ENCODE measurements at regions not wholly inside any gene's neighbourhood (a gene's known extent, or its start where the extent isn't known, plus 50 kb on each side); places are given as distances from the start of the nearest gene placed in this dataset.

DNA sequence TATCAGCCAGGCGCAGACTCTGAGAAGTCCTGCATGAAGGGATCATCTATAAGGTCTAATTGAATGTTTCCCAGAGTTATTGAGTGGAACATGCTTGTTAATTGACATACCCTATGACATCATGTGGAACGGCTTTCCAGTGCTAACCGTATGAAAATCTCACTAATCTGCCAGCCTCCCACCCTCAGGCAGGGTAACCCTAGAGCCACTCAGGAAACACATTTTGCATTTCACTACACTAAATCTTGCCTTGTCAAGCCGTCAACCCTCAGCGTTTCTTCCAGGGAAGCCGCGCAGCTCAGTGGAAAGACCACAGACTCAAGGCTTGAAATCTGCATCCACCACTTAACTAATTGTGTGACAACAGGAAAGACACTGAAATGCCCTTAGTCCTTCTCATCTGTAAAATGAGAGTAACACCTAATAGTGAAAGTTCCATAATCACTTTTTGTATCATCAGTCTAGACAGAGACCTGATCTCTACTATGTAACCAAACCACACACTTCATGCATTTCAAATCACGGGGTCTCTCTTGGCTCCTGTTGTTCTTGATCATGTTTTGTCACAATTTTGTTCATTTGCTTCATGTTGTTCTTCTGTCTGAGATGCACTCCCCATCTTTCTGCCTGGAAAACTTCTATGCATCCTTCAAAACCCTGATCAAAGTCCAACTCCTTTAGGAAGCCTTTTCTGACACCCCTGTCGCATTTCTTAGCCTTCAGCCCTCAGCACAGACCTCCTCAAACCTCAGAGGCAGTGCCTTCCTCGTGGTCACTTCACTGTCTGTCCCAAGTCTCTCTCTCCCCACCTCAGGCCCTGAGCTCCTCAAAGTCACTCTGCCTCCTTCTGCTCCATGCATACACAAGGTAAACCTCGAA lies 246.5 kb downstream of the TOMM20 start:
- Mint-ChIP-seq H3K9me3 (no peaks in the 10 kb centered on the region), H3K27ac (peak overlapping the region; percentile 92), H3K36me3 (ENCODE audit: low read depth) (no peaks in the 10 kb centered on the region), H3K4me1 (peaks cover 85% of the 10 kb centered on the region), H3K27me3 (ENCODE audit: low read depth, poor library complexity) (no peaks in the 10 kb centered on the region), H3K4me3 (peak overlapping the region; percentile 28)
- TF ChIP-seq, protein P1, sequence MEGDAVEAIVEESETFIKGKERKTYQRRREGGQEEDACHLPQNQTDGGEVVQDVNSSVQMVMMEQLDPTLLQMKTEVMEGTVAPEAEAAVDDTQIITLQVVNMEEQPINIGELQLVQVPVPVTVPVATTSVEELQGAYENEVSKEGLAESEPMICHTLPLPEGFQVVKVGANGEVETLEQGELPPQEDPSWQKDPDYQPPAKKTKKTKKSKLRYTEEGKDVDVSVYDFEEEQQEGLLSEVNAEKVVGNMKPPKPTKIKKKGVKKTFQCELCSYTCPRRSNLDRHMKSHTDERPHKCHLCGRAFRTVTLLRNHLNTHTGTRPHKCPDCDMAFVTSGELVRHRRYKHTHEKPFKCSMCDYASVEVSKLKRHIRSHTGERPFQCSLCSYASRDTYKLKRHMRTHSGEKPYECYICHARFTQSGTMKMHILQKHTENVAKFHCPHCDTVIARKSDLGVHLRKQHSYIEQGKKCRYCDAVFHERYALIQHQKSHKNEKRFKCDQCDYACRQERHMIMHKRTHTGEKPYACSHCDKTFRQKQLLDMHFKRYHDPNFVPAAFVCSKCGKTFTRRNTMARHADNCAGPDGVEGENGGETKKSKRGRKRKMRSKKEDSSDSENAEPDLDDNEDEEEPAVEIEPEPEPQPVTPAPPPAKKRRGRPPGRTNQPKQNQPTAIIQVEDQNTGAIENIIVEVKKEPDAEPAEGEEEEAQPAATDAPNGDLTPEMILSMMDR (IDR thresholded peaks at IDR 0.05), result no peak
- DNase-seq, result peak; percentile 23

DNA sequence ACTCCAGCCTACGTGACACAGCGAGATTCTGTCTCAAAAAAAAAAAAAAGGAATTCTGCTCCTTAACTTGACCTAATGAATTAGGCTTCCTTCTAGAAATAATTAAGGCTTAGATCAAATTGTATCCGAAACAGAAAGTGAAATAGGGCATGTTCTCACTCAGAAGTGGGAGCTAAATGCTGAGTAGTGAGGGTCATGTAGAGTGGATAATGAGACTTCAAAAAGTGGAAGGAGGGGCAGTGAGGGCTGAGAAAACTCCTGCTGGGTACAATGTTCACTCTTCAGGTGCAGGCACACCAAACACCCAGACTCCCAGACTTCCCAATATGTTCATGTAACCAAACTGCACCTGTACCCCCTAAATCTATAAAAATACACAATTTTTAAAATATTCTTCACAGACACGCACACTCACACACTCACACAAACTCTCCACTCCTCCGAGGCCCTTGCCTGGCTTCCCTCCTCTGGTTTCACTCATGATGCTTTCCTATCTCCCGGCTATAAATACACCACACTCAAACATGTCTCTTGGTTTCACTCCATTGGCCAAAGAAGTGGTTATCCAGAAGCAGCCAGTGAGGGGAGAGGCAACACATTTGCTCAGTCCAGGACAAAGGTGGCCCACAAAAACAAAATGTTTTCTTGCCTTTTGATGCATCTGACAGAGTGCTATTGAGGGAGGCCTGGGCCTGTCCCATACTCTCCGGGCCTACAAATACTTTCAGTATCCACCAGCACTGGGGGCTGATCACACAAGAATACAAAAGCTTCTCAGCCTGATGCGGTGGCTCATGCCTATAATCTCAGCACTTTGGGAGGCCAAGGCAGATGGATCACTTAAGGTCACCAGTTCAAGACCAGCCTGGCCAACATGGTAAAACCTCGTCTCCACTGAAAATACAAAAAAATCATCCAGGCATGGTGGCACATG lies 249.2 kb downstream of the TOMM20 start:
- Mint-ChIP-seq H3K36me3 (ENCODE audit: low read depth) (no peaks in the 10 kb centered on the region), H3K9me3 (no peaks in the 10 kb centered on the region), H3K27ac (peak overlapping the region; percentile 54), H3K27me3 (ENCODE audit: low read depth, poor library complexity) (no peaks in the 10 kb centered on the region), H3K4me3 (no peak overlapping the region), H3K4me1 (peaks cover 85% of the 10 kb centered on the region)
- DNase-seq, result no peak
- TF ChIP-seq, protein P1 (IDR thresholded peaks at IDR 0.05), result no peak

DNA sequence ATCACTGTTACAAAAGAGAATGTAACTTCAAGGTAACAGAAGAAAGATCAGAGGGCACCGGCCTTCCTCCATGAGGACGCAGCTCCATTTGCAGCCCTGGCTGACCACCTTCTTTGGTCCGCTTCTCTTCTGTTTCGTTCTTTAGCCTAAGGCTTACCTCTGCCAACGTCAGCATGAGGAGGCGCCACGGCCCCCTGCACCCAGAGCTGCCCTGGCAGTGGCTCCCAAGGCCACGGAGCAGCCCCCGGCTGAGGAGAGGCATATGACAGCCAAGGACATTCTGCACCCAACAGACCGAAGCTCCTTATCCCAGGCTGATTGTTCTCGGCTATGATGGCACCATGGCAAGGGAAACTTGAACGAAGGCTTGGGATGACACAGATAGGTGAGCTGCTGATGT lies 250.3 kb downstream of the TOMM20 start:
- no peak for DNase-seq
- H3K27ac Mint-ChIP-seq, result no peak overlapping the region
- no peaks in the 10 kb centered on the region for H3K9me3 Mint-ChIP-seq
- H3K27me3 Mint-ChIP-seq (ENCODE audit: low read depth, poor library complexity), result no peaks in the 10 kb centered on the region
- TF ChIP-seq, protein P1 (IDR thresholded peaks at IDR 0.05), result no peak
- no peak overlapping the region for H3K4me3 Mint-ChIP-seq
- peaks cover 87% of the 10 kb centered on the region for H3K4me1 Mint-ChIP-seq
- H3K36me3 Mint-ChIP-seq (ENCODE audit: low read depth), result no peaks in the 10 kb centered on the region

DNA sequence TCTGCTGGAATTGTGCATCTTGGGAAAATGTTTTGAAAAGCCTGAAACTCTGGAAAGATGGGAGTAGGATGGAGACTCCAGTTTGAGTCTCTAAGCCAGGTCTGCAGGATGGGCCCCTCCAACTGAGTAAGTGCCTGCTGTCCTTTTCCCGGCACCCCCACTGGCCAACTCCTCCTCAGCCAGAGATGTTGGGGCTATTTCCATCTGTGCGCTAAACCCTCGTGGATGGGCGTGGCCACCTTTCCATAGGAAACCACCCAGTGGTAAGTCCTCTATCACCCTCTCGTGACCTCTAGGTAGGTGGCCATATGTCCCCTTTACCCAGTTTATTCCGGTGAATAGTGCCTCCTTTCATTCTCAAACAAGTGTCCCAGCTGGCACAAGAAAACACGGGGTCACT lies 250.9 kb downstream of the TOMM20 start:
- Mint-ChIP-seq H3K27ac (peak overlapping the region; percentile 62), H3K36me3 (ENCODE audit: low read depth) (no peaks in the 10 kb centered on the region), H3K27me3 (ENCODE audit: low read depth, poor library complexity) (no peaks in the 10 kb centered on the region), H3K9me3 (no peaks in the 10 kb centered on the region), H3K4me1 (peaks cover 86% of the 10 kb centered on the region), H3K4me3 (no peak overlapping the region)
- TF ChIP-seq, protein P1 (IDR thresholded peaks at IDR 0.05), result no peak
- no peak for DNase-seq

DNA sequence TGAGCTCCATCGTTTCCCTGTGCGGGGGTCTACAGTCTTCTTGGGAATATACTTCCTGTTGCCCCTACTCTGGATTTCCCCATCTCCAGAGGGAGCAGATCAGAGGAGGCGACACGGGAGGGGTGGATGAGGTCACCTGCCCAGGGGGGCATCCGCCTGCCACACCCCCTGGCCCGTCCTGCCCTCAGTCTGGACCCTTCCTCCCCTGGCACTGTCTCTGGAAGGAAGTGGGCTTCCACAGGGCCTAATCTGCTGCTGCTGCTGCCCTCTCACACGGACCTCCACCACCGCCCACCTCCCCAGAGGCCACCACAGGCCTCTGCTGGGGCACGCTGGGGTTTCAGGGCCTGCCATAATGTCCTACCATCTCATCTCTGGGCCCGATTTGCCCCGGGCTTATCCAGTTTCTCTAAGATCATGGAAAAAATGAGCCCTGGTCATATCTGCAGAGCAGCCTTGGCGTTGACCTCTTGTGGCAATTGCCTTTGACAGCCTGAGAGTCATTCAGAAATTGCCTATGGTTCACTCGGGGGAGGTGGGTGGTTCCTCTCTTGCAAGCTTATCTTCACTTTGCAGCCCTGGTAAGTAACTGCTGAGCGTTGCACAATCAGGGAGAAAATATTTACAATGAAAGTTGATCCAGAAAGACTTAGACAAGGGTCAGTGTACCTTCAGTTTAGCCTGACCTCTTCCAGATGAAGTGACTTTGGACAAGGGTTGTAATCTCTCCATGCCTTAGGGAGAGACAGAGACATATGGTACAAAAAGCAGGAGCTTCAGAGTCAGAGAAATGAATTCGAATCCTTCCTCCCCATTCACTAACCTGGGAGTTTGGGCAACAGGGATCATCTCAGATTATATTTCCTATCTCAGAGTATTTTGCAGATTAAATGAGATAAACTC lies 252.4 kb downstream of the TOMM20 start:
- H3K36me3 Mint-ChIP-seq (ENCODE audit: low read depth), result no peaks in the 10 kb centered on the region
- peaks cover 82% of the 10 kb centered on the region for H3K4me1 Mint-ChIP-seq
- no peaks in the 10 kb centered on the region for H3K9me3 Mint-ChIP-seq
- H3K27me3 Mint-ChIP-seq (ENCODE audit: low read depth, poor library complexity), result no peaks in the 10 kb centered on the region
- TF ChIP-seq, protein P1 (IDR thresholded peaks at IDR 0.05), result no peak
- no peak for DNase-seq
- H3K27ac Mint-ChIP-seq, result peak overlapping the region; percentile 89
- no peak overlapping the region for H3K4me3 Mint-ChIP-seq

Data from nephron progenitor cell (in vitro differentiated cells).